Right lobe of liver (tissue), 6 donors: ENCODE measurements at regions not wholly inside any gene's neighbourhood (a gene's known extent, or its start where the extent isn't known, plus 50 kb on each side); places are given as distances from the start of the nearest gene placed in this dataset.

Experiments
- ATAC-seq, 4 donors: fragments of 200-7000 bp; cut with Tn5 transposase; one replicate each; pipeline ENCODE4 v1.9.1; 2020; ENCODE audit warnings: mild to moderate bottlenecking in 4 of 4, moderate library complexity in 4 of 4
- DNase-seq, 3 donors: peaks; one replicate each; pipeline ENCODE4 v3.0.0-alpha.2; 2020
- H3K27ac ChIP-seq, 3 donors: fragments of 200-600 bp; one replicate each; pipeline ENCODE4 v1.8.0; 2022
- H3K27me3 ChIP-seq, 2 donors: fragments of 200-600 bp; one replicate each; pipeline ENCODE4 v1.8.0; 2022
- H3K36me3 ChIP-seq, 4 donors: fragments of 200-600 bp; sonication (generic) in 1 of 4; one replicate each; pipeline versions ENCODE4 v1.5.1 to v1.8.0; 2017 to 2022; ENCODE audit warnings: control low read depth in 1 of 4
- H3K4me1 ChIP-seq, 4 donors: fragments of 200-600 bp; sonication (generic) in 1 of 4; one replicate each; pipeline versions ENCODE4 v1.5.1 to v1.8.0; 2017 to 2022; ENCODE audit warnings: control low read depth in 1 of 4
- H3K4me3 ChIP-seq, 3 donors: fragments of 200-600 bp; one replicate each; pipeline ENCODE4 v1.8.0; 2022
- H3K9me3 ChIP-seq, 4 donors: fragments of 200-600 bp; sonication (generic) in 1 of 4; one replicate each; pipeline versions ENCODE4 v1.5.1 to v1.8.0; 2017 to 2022; ENCODE audit warnings: control low read depth in 1 of 4
- CTCF ChIP-seq, 4 donors: fragments of 200-600 bp in 3 of 4; fragments of 450-650 bp in 1 of 4; IDR thresholded peaks; one replicate each; pipeline versions ENCODE4 v1.5.1 to v1.8.0; 2016 to 2022; ENCODE audit warnings: antibody characterized with exemption in 4 of 4, mild to moderate bottlenecking in 2 of 4
- POLR2A ChIP-seq: fragments of 450-650 bp; IDR thresholded peaks from one replicate; pipeline ENCODE4 v1.6.1; 2017; ENCODE audit warnings: antibody characterized with exemption, mild to moderate bottlenecking
- WGBS: methylation state at CpG from one replicate; pipeline ENCODE4 v1.1.6; 2018; ENCODE audit warnings: low coverage, low lambda C conversion rate; ENCODE audit not compliant: insufficient coverage; ENCODE audit errors: missing lambda C conversion rate; 5-methylcytosine and 5-hydroxymethylcytosine counted together
- intact Hi-C, 2 donors: fragments of 100-400 bp; cut with DNase I; formaldehyde crosslinking; loops; one replicate each; pipeline versions ENCODE4 v1.11.2 to v1.14.1; 2022
- donor health status: DM: no; HTN: yes; CAD: no.
- donor health status: DM: no; HTN: no; CAD: no.
- donor health status: DM: no; HTN: no; CAD: no.
- donor health status: DM: no; HTN: yes; CAD: no.
- donor health status: DM: no; HTN: yes; CAD: no.

- TF ChIP-seq POLR2A = no peak
- TF ChIP-seq CTCF (IDR thresholded peaks at IDR 0.05) = peak; percentile 60 to 78 (median 67)
- no peak overlapping the region for H3K4me3 ChIP-seq
- ATAC-seq = peak; percentile 78 to 93 (median 88)
- H3K27ac ChIP-seq = peak overlapping the region in 1 of 3 donors; percentile 42
- WGBS = 20% methylated on average over 6 of the region's 6 CpGs
- H3K27me3 ChIP-seq = peaks cover 0 to 3% of the 10 kb centered on the region in 2 donors
- H3K9me3 ChIP-seq = no peaks in the 10 kb centered on the region
- H3K4me1 ChIP-seq = peaks cover 0 to 9% (median 0%) of the 10 kb centered on the region in 4 donors
- intact Hi-C loops = no loop called here
- H3K36me3 ChIP-seq = no peaks in the 10 kb centered on the region
- no peak for DNase-seq
These were observed 99.1 kb upstream of the FAM47C start for GRCh38 chrX:36908801-36909675.

- intact Hi-C loops = no loop called here
- no peak overlapping the region for H3K27ac ChIP-seq
- H3K4me3 ChIP-seq = no peak overlapping the region
- WGBS = 26% methylated on average over 4 of the region's 4 CpGs
- peaks cover 0 to 9% (median 0%) of the 10 kb centered on the region in 4 donors for H3K4me1 ChIP-seq
- H3K27me3 ChIP-seq = peaks cover 0 to 3% of the 10 kb centered on the region in 2 donors
- H3K36me3 ChIP-seq = no peaks in the 10 kb centered on the region
- TF ChIP-seq CTCF (IDR thresholded peaks at IDR 0.05) = no peak
- no peak for TF ChIP-seq POLR2A
- H3K9me3 ChIP-seq = no peaks in the 10 kb centered on the region
- DNase-seq (peak in 1 of 3 donors; percentile 61), ATAC-seq (peak; percentile 83 to 96 (median 92))
These were observed 98.5 kb upstream of the FAM47C start for GRCh38 chrX:36909676-36910030.

GRCh38 chrX:36913551-36913950, 94.6 kb upstream of the FAM47C start:
- DNase-seq = no peak
- TF ChIP-seq POLR2A = no peak
- TF ChIP-seq CTCF (IDR thresholded peaks at IDR 0.05) = no peak
- peaks cover 0 to 9% (median 0%) of the 10 kb centered on the region in 4 donors for H3K4me1 ChIP-seq
- intact Hi-C loops = no loop called here
- no peak overlapping the region for H3K4me3 ChIP-seq
- no peaks in the 10 kb centered on the region for H3K9me3 ChIP-seq
- H3K27me3 ChIP-seq = peaks cover 0 to 3% of the 10 kb centered on the region in 2 donors
- H3K27ac ChIP-seq = no peak overlapping the region
- WGBS = 47% methylated on average over 3 of the region's 3 CpGs
- H3K36me3 ChIP-seq = no peaks in the 10 kb centered on the region
- no peak for ATAC-seq

- TF ChIP-seq CTCF (IDR thresholded peaks at IDR 0.05) = no peak
- no peak for TF ChIP-seq POLR2A
- 55% methylated on average over 2 of the region's 2 CpGs for WGBS
- intact Hi-C loops = no loop called here
These were observed 91.2 kb upstream of the FAM47C start for GRCh38 chrX:36916941-36917340.

More at GRCh38 chrX:36916941-36917340, 91.2 kb upstream of the FAM47C start:
- H3K4me1 ChIP-seq = no peaks in the 10 kb centered on the region
- no peak overlapping the region for H3K4me3 ChIP-seq
- H3K9me3 ChIP-seq = no peaks in the 10 kb centered on the region
- DNase-seq (no peak), ATAC-seq (no peak)
- H3K27me3 ChIP-seq = peaks cover 0 to 3% of the 10 kb centered on the region in 2 donors
- no peak overlapping the region for H3K27ac ChIP-seq
- no peaks in the 10 kb centered on the region for H3K36me3 ChIP-seq
